ENCODE measurements at regions not wholly inside any gene's neighbourhood (a gene's known extent, or its start where the extent isn't known, plus 50 kb on each side); places are given as distances from the start of the nearest gene placed in this dataset.

DNA sequence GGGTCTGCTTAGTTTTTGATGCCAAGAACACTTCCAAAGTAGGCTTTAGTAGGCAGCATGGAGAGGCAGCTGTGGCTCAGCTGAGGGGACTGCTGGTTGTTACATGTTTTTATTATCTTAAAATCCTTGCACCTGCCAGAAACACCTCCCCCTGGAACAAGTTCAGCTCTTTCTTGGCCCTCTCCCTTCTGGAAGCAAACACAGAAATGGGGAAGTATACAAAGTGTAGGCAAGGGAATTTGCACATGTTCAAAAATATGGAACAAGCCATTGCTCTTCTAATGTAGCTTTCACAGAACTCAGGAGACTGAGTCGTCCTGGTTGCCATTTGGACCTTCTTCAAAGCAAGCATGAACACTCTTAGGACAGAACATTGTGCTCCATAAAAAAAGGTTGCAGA is 169.1 kb upstream of the SEMA6D start:
- TF ChIP-seq, protein P1, sequence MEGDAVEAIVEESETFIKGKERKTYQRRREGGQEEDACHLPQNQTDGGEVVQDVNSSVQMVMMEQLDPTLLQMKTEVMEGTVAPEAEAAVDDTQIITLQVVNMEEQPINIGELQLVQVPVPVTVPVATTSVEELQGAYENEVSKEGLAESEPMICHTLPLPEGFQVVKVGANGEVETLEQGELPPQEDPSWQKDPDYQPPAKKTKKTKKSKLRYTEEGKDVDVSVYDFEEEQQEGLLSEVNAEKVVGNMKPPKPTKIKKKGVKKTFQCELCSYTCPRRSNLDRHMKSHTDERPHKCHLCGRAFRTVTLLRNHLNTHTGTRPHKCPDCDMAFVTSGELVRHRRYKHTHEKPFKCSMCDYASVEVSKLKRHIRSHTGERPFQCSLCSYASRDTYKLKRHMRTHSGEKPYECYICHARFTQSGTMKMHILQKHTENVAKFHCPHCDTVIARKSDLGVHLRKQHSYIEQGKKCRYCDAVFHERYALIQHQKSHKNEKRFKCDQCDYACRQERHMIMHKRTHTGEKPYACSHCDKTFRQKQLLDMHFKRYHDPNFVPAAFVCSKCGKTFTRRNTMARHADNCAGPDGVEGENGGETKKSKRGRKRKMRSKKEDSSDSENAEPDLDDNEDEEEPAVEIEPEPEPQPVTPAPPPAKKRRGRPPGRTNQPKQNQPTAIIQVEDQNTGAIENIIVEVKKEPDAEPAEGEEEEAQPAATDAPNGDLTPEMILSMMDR (IDR thresholded peaks at IDR 0.05): no peak
- no peak for TF ChIP-seq POLR2AphosphoS5 (IDR thresholded peaks at IDR 0.05; ENCODE audit: low read depth, low read length)
